ENCODE measurements at regions not wholly inside any gene's neighbourhood (a gene's known extent, or its start where the extent isn't known, plus 50 kb on each side); places are given as distances from the start of the nearest gene placed in this dataset.

DNA sequence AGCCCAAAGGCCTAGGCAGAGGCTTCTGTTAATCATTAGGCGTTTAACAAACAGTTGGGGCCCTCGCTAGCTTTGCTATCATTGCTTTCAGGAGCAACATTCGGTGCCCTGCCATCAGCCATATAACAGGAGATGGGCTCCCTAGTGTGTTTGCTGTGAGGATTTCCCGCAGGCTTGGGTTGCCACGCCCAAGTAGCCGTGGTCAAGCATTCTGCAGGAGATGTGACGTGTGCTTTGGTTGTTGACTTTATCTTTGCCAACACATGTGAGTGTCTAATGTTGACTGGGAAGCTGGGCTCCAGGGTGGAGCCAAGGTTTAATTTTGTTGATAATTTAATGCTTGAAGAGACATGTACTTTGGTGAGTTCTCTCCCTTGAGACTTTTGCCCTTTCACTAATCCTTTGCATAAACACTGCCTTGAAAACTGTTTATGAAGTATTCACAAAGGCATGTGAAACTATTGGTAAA lies 184.6 kb upstream of the KIT start (continued):
- TF ChIP-seq SUZ12 (IDR thresholded peaks at IDR 0.05; ENCODE audit: low read depth, low read length) (no peak), ZFP36 (IDR thresholded peaks at IDR 0.05; ENCODE audit: borderline replicate concordance, low read depth, low read length, partially characterized antibody) (no peak), ZNF124 (CRISPR knock-in tag; IDR thresholded peaks at IDR 0.05) (no peak), STAG1 (CRISPR knock-in tag; IDR thresholded peaks at IDR 0.05) (no peak), ZNF354B (CRISPR knock-in tag; IDR thresholded peaks at IDR 0.05) (no peak), NCOR1 (IDR thresholded peaks at IDR 0.05; ENCODE audit: borderline replicate concordance, low read length) (no peak), DNMT3B (CRISPR knock-in tag; conservative IDR thresholded peaks at IDR 0.05) (no peak), ZNF383 (CRISPR knock-in tag; IDR thresholded peaks at IDR 0.05; ENCODE audit: borderline replicate concordance) (no peak), CENPX (CRISPR knock-in tag; IDR thresholded peaks at IDR 0.05) (no peak), ZNF574 (CRISPR knock-in tag; IDR thresholded peaks at IDR 0.05) (peak; percentile 23; the same call in 1 of the 2 replicates), ZNF878 (CRISPR knock-in tag; IDR thresholded peaks at IDR 0.05) (0 out of 2 replicates have a peak, but pooled peaks have one; percentile 49), PHF5A (CRISPR knock-in tag; IDR thresholded peaks at IDR 0.05; ENCODE audit: low read depth, unreplicated experiment) (no peak), MATR3 (CRISPR knock-in tag; IDR thresholded peaks at IDR 0.05) (no peak), ASH2L (IDR thresholded peaks at IDR 0.05; ENCODE audit: insufficient read length, low read depth, low read length) (no peak)
- TF ChIP-seq, protein P1, sequence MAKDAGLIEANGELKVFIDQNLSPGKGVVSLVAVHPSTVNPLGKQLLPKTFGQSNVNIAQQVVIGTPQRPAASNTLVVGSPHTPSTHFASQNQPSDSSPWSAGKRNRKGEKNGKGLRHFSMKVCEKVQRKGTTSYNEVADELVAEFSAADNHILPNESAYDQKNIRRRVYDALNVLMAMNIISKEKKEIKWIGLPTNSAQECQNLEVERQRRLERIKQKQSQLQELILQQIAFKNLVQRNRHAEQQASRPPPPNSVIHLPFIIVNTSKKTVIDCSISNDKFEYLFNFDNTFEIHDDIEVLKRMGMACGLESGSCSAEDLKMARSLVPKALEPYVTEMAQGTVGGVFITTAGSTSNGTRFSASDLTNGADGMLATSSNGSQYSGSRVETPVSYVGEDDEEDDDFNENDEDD (CRISPR knock-in tag; IDR thresholded peaks at IDR 0.05; ENCODE audit: borderline replicate concordance) = no peak
- TF ChIP-seq, protein P2, sequence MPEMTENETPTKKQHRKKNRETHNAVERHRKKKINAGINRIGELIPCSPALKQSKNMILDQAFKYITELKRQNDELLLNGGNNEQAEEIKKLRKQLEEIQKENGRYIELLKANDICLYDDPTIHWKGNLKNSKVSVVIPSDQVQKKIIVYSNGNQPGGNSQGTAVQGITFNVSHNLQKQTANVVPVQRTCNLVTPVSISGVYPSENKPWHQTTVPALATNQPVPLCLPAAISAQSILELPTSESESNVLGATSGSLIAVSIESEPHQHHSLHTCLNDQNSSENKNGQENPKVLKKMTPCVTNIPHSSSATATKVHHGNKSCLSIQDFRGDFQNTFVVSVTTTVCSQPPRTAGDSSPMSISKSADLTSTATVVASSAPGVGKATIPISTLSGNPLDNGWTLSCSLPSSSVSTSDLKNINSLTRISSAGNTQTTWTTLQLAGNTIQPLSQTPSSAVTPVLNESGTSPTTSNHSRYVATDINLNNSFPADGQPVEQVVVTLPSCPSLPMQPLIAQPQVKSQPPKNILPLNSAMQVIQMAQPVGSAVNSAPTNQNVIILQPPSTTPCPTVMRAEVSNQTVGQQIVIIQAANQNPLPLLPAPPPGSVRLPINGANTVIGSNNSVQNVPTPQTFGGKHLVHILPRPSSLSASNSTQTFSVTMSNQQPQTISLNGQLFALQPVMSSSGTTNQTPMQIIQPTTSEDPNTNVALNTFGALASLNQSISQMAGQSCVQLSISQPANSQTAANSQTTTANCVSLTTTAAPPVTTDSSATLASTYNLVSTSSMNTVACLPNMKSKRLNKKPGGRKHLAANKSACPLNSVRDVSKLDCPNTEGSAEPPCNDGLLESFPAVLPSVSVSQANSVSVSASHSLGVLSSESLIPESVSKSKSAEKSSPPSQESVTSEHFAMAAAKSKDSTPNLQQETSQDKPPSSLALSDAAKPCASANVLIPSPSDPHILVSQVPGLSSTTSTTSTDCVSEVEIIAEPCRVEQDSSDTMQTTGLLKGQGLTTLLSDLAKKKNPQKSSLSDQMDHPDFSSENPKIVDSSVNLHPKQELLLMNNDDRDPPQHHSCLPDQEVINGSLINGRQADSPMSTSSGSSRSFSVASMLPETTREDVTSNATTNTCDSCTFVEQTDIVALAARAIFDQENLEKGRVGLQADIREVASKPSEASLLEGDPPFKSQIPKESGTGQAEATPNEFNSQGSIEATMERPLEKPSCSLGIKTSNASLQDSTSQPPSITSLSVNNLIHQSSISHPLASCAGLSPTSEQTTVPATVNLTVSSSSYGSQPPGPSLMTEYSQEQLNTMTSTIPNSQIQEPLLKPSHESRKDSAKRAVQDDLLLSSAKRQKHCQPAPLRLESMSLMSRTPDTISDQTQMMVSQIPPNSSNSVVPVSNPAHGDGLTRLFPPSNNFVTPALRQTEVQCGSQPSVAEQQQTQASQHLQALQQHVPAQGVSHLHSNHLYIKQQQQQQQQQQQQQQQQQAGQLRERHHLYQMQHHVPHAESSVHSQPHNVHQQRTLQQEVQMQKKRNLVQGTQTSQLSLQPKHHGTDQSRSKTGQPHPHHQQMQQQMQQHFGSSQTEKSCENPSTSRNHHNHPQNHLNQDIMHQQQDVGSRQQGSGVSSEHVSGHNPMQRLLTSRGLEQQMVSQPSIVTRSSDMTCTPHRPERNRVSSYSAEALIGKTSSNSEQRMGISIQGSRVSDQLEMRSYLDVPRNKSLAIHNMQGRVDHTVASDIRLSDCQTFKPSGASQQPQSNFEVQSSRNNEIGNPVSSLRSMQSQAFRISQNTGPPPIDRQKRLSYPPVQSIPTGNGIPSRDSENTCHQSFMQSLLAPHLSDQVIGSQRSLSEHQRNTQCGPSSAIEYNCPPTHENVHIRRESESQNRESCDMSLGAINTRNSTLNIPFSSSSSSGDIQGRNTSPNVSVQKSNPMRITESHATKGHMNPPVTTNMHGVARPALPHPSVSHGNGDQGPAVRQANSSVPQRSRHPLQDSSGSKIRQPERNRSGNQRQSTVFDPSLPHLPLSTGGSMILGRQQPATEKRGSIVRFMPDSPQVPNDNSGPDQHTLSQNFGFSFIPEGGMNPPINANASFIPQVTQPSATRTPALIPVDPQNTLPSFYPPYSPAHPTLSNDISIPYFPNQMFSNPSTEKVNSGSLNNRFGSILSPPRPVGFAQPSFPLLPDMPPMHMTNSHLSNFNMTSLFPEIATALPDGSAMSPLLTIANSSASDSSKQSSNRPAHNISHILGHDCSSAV (CRISPR knock-in tag; IDR thresholded peaks at IDR 0.05; ENCODE audit: borderline replicate concordance) = no peak
